Liver (tissue), 3 donors: ENCODE measurements at regions not wholly inside any gene's neighbourhood (a gene's known extent, or its start where the extent isn't known, plus 50 kb on each side); places are given as distances from the start of the nearest gene placed in this dataset.
"Not testable (repeated sequence)": the region's sequence is repeated elsewhere in the genome, so short reads cannot be mapped to it uniquely, and the experiment has no call there.

Experiments
- EGR1 ChIP-seq, 2 donors: IDR thresholded peaks; 2 replicates each; pipeline ENCODE4 v1.6.1; 2016 to 2018; ENCODE audit warnings: antibody characterized with exemption in 2 of 2, low read depth in 2 of 2
- FOXA1 ChIP-seq: IDR thresholded peaks from 2 replicates; pipeline ENCODE4 v1.6.1; 2016; ENCODE audit warnings: antibody characterized with exemption
- GABPA ChIP-seq, 2 donors: IDR thresholded peaks in 1 of 2; conservative IDR thresholded peaks in 1 of 2; 2 replicates each; pipeline ENCODE4 v1.6.1; 2016; ENCODE audit warnings: antibody characterized with exemption in 2 of 2, mild to moderate bottlenecking in 1 of 2, moderate library complexity in 1 of 2
- HNF4A ChIP-seq, 2 donors: conservative IDR thresholded peaks; 2 replicates each; pipeline ENCODE4 v1.6.1; 2016; ENCODE audit warnings: antibody characterized with exemption in 2 of 2, mild to moderate bottlenecking in 2 of 2
- NR2F2 ChIP-seq: IDR thresholded peaks from 2 replicates; pipeline ENCODE4 v1.6.1; 2016; ENCODE audit warnings: antibody characterized with exemption
- RAD21 ChIP-seq, 2 donors: IDR thresholded peaks; 2 replicates each; pipeline ENCODE4 v1.6.1; 2016; ENCODE audit warnings: antibody characterized with exemption in 2 of 2, mild to moderate bottlenecking in 2 of 2
- SP1 ChIP-seq: IDR thresholded peaks from 2 replicates; pipeline ENCODE4 v1.6.1; 2018; ENCODE audit warnings: antibody characterized with exemption, mild to moderate bottlenecking
- TAF1 ChIP-seq: conservative IDR thresholded peaks from 2 replicates; pipeline ENCODE4 v1.6.1; 2016; ENCODE audit warnings: antibody characterized with exemption, mild to moderate bottlenecking
- YY1 ChIP-seq: IDR thresholded peaks from 2 replicates; pipeline ENCODE4 v1.6.1; 2016; ENCODE audit warnings: antibody characterized with exemption, mild to moderate bottlenecking
- TF ChIP-seq, protein P1 (sequence below): IDR thresholded peaks from 2 replicates; pipeline ENCODE4 v1.6.1; 2016; ENCODE audit warnings: antibody characterized with exemption
- TF ChIP-seq, protein P2 (sequence below): IDR thresholded peaks from 2 replicates; pipeline ENCODE4 v1.6.1; 2016; ENCODE audit warnings: antibody characterized with exemption
- TF ChIP-seq, protein P3 (sequence below): fragments of 150-350 bp; IDR thresholded peaks from 2 replicates; pipeline ENCODE4 v1.5.1; 2017; ENCODE audit warnings: improper control_type of control experiment, low read depth, low read length; ENCODE audit not compliant: missing input control
- TF ChIP-seq, protein P4 (sequence below): IDR thresholded peaks from 2 replicates; pipeline ENCODE4 v1.6.1; 2016; ENCODE audit warnings: antibody characterized with exemption, mild to moderate bottlenecking
- donor health status: healthy.
- donor health status: healthy.

DNA sequence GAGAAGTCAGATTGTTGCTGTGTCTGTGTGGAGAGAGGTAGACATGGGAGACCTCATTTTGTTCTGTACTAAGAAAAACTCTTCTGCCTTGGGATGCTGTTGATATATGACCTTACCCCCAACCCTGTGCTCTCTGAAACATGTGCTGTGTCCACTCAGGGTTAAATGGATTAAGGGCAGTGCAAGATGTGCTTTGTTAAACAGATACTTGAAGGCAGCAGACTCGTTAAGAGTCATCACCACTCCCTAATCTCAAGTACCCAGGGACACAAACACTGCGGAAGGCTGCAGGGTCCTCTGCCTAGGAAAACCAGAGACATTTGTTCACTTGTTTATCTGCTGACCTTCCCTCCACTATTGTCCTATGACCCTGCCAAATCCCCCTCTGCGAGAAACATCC, 1183.5 kb downstream of the FOXD4L5 start:
- not testable (repeated sequence) for TF ChIP-seq EGR1 (IDR thresholded peaks at IDR 0.05; ENCODE audit: low read depth in 2 of 2); YY1; SP1; FOXA1; GABPA (IDR thresholded peaks at IDR 0.05 in 1 of 2, conservative IDR thresholded peaks at IDR 0.05 in 1 of 2); NR2F2; TAF1; RAD21 (IDR thresholded peaks at IDR 0.05); HNF4A (conservative IDR thresholded peaks at IDR 0.05)
- TF ChIP-seq, protein P1, sequence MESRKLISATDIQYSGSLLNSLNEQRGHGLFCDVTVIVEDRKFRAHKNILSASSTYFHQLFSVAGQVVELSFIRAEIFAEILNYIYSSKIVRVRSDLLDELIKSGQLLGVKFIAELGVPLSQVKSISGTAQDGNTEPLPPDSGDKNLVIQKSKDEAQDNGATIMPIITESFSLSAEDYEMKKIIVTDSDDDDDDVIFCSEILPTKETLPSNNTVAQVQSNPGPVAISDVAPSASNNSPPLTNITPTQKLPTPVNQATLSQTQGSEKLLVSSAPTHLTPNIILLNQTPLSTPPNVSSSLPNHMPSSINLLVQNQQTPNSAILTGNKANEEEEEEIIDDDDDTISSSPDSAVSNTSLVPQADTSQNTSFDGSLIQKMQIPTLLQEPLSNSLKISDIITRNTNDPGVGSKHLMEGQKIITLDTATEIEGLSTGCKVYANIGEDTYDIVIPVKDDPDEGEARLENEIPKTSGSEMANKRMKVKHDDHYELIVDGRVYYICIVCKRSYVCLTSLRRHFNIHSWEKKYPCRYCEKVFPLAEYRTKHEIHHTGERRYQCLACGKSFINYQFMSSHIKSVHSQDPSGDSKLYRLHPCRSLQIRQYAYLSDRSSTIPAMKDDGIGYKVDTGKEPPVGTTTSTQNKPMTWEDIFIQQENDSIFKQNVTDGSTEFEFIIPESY, result not testable (repeated sequence)
- TF ChIP-seq, protein P2, sequence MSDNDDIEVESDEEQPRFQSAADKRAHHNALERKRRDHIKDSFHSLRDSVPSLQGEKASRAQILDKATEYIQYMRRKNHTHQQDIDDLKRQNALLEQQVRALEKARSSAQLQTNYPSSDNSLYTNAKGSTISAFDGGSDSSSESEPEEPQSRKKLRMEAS, result not testable (repeated sequence)
- TF ChIP-seq, protein P3, sequence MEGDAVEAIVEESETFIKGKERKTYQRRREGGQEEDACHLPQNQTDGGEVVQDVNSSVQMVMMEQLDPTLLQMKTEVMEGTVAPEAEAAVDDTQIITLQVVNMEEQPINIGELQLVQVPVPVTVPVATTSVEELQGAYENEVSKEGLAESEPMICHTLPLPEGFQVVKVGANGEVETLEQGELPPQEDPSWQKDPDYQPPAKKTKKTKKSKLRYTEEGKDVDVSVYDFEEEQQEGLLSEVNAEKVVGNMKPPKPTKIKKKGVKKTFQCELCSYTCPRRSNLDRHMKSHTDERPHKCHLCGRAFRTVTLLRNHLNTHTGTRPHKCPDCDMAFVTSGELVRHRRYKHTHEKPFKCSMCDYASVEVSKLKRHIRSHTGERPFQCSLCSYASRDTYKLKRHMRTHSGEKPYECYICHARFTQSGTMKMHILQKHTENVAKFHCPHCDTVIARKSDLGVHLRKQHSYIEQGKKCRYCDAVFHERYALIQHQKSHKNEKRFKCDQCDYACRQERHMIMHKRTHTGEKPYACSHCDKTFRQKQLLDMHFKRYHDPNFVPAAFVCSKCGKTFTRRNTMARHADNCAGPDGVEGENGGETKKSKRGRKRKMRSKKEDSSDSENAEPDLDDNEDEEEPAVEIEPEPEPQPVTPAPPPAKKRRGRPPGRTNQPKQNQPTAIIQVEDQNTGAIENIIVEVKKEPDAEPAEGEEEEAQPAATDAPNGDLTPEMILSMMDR, result not testable (repeated sequence)
- TF ChIP-seq, protein P4, sequence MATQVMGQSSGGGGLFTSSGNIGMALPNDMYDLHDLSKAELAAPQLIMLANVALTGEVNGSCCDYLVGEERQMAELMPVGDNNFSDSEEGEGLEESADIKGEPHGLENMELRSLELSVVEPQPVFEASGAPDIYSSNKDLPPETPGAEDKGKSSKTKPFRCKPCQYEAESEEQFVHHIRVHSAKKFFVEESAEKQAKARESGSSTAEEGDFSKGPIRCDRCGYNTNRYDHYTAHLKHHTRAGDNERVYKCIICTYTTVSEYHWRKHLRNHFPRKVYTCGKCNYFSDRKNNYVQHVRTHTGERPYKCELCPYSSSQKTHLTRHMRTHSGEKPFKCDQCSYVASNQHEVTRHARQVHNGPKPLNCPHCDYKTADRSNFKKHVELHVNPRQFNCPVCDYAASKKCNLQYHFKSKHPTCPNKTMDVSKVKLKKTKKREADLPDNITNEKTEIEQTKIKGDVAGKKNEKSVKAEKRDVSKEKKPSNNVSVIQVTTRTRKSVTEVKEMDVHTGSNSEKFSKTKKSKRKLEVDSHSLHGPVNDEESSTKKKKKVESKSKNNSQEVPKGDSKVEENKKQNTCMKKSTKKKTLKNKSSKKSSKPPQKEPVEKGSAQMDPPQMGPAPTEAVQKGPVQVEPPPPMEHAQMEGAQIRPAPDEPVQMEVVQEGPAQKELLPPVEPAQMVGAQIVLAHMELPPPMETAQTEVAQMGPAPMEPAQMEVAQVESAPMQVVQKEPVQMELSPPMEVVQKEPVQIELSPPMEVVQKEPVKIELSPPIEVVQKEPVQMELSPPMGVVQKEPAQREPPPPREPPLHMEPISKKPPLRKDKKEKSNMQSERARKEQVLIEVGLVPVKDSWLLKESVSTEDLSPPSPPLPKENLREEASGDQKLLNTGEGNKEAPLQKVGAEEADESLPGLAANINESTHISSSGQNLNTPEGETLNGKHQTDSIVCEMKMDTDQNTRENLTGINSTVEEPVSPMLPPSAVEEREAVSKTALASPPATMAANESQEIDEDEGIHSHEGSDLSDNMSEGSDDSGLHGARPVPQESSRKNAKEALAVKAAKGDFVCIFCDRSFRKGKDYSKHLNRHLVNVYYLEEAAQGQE, result not testable (repeated sequence)
